ENCODE measurements at regions not wholly inside any gene's neighbourhood (a gene's known extent, or its start where the extent isn't known, plus 50 kb on each side); places are given as distances from the start of the nearest gene placed in this dataset.

GRCh38 chr4:165748321-165748720 lies 124.7 kb upstream of the TLL1 start:
- Mint-ChIP-seq H3K27ac (ENCODE audit: low read depth) (no peak overlapping the region), H3K9me3 (peaks cover 15% of the 10 kb centered on the region), H3K4me3 (no peak overlapping the region), H3K36me3 (ENCODE audit: insufficient read depth) (no peaks in the 10 kb centered on the region), H3K4me1 (no peaks in the 10 kb centered on the region), H3K27me3 (no peaks in the 10 kb centered on the region)
- ATAC-seq (replicated peaks; ENCODE audit: extremely low read depth, poor library complexity, severe bottlenecking) (no peak), DNase-seq (ENCODE audit: low spot score in 2 of 2) (no peak)

- no peak for DNase-seq (ENCODE audit: low spot score in 2 of 2)
- Mint-ChIP-seq H3K4me3 (no peak overlapping the region), H3K4me1 (no peaks in the 10 kb centered on the region), H3K36me3 (ENCODE audit: insufficient read depth) (no peaks in the 10 kb centered on the region), H3K27ac (ENCODE audit: low read depth) (no peak overlapping the region), H3K27me3 (no peaks in the 10 kb centered on the region), H3K9me3 (peaks cover 20% of the 10 kb centered on the region)
- no peak for ATAC-seq (replicated peaks; ENCODE audit: extremely low read depth, poor library complexity, severe bottlenecking)
Measured at GRCh38 chr4:165751882-165752281, 121.2 kb upstream of the TLL1 start.

- ATAC-seq (replicated peaks; ENCODE audit: extremely low read depth, poor library complexity, severe bottlenecking) (no peak), DNase-seq (ENCODE audit: low spot score in 2 of 2) (no peak)
- Mint-ChIP-seq H3K4me3 (no peak overlapping the region), H3K27ac (ENCODE audit: low read depth) (no peak overlapping the region), H3K9me3 (peaks cover 20% of the 10 kb centered on the region), H3K4me1 (no peaks in the 10 kb centered on the region), H3K36me3 (ENCODE audit: insufficient read depth) (no peaks in the 10 kb centered on the region), H3K27me3 (no peaks in the 10 kb centered on the region)
Measured at GRCh38 chr4:165754664-165755063, 118.4 kb upstream of the TLL1 start.

GRCh38 chr4:165756836-165757235 lies 116.2 kb upstream of the TLL1 start:
- DNase-seq (ENCODE audit: low spot score in 2 of 2): no peak
- no peak for ATAC-seq (replicated peaks; ENCODE audit: extremely low read depth, poor library complexity, severe bottlenecking)
- Mint-ChIP-seq H3K36me3 (ENCODE audit: insufficient read depth) (no peaks in the 10 kb centered on the region), H3K4me1 (no peaks in the 10 kb centered on the region), H3K27ac (ENCODE audit: low read depth) (no peak overlapping the region), H3K4me3 (no peak overlapping the region), H3K9me3 (peaks cover 6% of the 10 kb centered on the region), H3K27me3 (no peaks in the 10 kb centered on the region)

GRCh38 chr4:165757451-165757850 lies 115.6 kb upstream of the TLL1 start:
- Mint-ChIP-seq H3K4me3 (no peak overlapping the region), H3K4me1 (no peaks in the 10 kb centered on the region), H3K36me3 (ENCODE audit: insufficient read depth) (no peaks in the 10 kb centered on the region), H3K9me3 (peaks cover 6% of the 10 kb centered on the region), H3K27me3 (no peaks in the 10 kb centered on the region), H3K27ac (ENCODE audit: low read depth) (no peak overlapping the region)
- no peak for DNase-seq (ENCODE audit: low spot score in 2 of 2)
- no peak for ATAC-seq (replicated peaks; ENCODE audit: extremely low read depth, poor library complexity, severe bottlenecking)

- Mint-ChIP-seq H3K4me1 (no peaks in the 10 kb centered on the region), H3K9me3 (peaks cover 6% of the 10 kb centered on the region), H3K27me3 (no peaks in the 10 kb centered on the region), H3K4me3 (no peak overlapping the region), H3K36me3 (ENCODE audit: insufficient read depth) (no peaks in the 10 kb centered on the region), H3K27ac (ENCODE audit: low read depth) (no peak overlapping the region)
- ATAC-seq (replicated peaks; ENCODE audit: extremely low read depth, poor library complexity, severe bottlenecking) (no peak), DNase-seq (ENCODE audit: low spot score in 2 of 2) (no peak)
Measured at GRCh38 chr4:165758086-165758485, 115.0 kb upstream of the TLL1 start.

- H3K4me3 Mint-ChIP-seq: no peak overlapping the region
- no peaks in the 10 kb centered on the region for H3K27me3 Mint-ChIP-seq
- no peak overlapping the region for H3K27ac Mint-ChIP-seq (ENCODE audit: low read depth)
- no peak for DNase-seq (ENCODE audit: low spot score in 2 of 2)
- H3K36me3 Mint-ChIP-seq (ENCODE audit: insufficient read depth): no peaks in the 10 kb centered on the region
- peaks cover 10% of the 10 kb centered on the region for H3K9me3 Mint-ChIP-seq
- H3K4me1 Mint-ChIP-seq: no peaks in the 10 kb centered on the region
- ATAC-seq (replicated peaks; ENCODE audit: extremely low read depth, poor library complexity, severe bottlenecking): no peak
Measured at GRCh38 chr4:165760182-165760581, 112.9 kb upstream of the TLL1 start.

- no peaks in the 10 kb centered on the region for H3K27me3 Mint-ChIP-seq
- H3K36me3 Mint-ChIP-seq (ENCODE audit: insufficient read depth): no peaks in the 10 kb centered on the region
- no peak for DNase-seq (ENCODE audit: low spot score in 2 of 2)
- H3K4me1 Mint-ChIP-seq: no peaks in the 10 kb centered on the region
- H3K9me3 Mint-ChIP-seq: peaks cover 7% of the 10 kb centered on the region
- no peak overlapping the region for H3K27ac Mint-ChIP-seq (ENCODE audit: low read depth)
- H3K4me3 Mint-ChIP-seq: no peak overlapping the region
- ATAC-seq (replicated peaks; ENCODE audit: extremely low read depth, poor library complexity, severe bottlenecking): no peak
Measured at GRCh38 chr4:165761963-165762362, 111.1 kb upstream of the TLL1 start.

- H3K9me3 Mint-ChIP-seq: peaks cover 7% of the 10 kb centered on the region
- no peak overlapping the region for H3K4me3 Mint-ChIP-seq
- H3K27ac Mint-ChIP-seq (ENCODE audit: low read depth): no peak overlapping the region
- no peak for DNase-seq (ENCODE audit: low spot score in 2 of 2)
- no peaks in the 10 kb centered on the region for H3K27me3 Mint-ChIP-seq
- H3K4me1 Mint-ChIP-seq: no peaks in the 10 kb centered on the region
- ATAC-seq (replicated peaks; ENCODE audit: extremely low read depth, poor library complexity, severe bottlenecking): no peak
- no peaks in the 10 kb centered on the region for H3K36me3 Mint-ChIP-seq (ENCODE audit: insufficient read depth)
Measured at GRCh38 chr4:165763640-165764039, 109.4 kb upstream of the TLL1 start.

GRCh38 chr4:165765053-165765452 lies 108.0 kb upstream of the TLL1 start:
- Mint-ChIP-seq H3K4me3 (no peak overlapping the region), H3K9me3 (peaks cover 7% of the 10 kb centered on the region), H3K27me3 (no peaks in the 10 kb centered on the region), H3K4me1 (no peaks in the 10 kb centered on the region), H3K36me3 (ENCODE audit: insufficient read depth) (no peaks in the 10 kb centered on the region), H3K27ac (ENCODE audit: low read depth) (no peak overlapping the region)
- DNase-seq (ENCODE audit: low spot score in 2 of 2) (no peak), ATAC-seq (replicated peaks; ENCODE audit: extremely low read depth, poor library complexity, severe bottlenecking) (no peak)

- ATAC-seq (replicated peaks; ENCODE audit: extremely low read depth, poor library complexity, severe bottlenecking): no peak
- Mint-ChIP-seq H3K4me3 (no peak overlapping the region), H3K27ac (ENCODE audit: low read depth) (no peak overlapping the region), H3K36me3 (ENCODE audit: insufficient read depth) (no peaks in the 10 kb centered on the region), H3K4me1 (no peaks in the 10 kb centered on the region), H3K9me3 (peaks cover 7% of the 10 kb centered on the region), H3K27me3 (no peaks in the 10 kb centered on the region)
- DNase-seq (ENCODE audit: low spot score in 2 of 2): no peak
Measured at GRCh38 chr4:165766018-165766417, 107.0 kb upstream of the TLL1 start.

- Mint-ChIP-seq H3K27me3 (no peaks in the 10 kb centered on the region), H3K4me1 (no peaks in the 10 kb centered on the region), H3K36me3 (ENCODE audit: insufficient read depth) (no peaks in the 10 kb centered on the region), H3K9me3 (peaks cover 10% of the 10 kb centered on the region), H3K4me3 (no peak overlapping the region), H3K27ac (ENCODE audit: low read depth) (no peak overlapping the region)
- ATAC-seq (replicated peaks; ENCODE audit: extremely low read depth, poor library complexity, severe bottlenecking): no peak
- no peak for DNase-seq (ENCODE audit: low spot score in 2 of 2)
Measured at GRCh38 chr4:165766976-165767375, 106.1 kb upstream of the TLL1 start.

- H3K36me3 Mint-ChIP-seq (ENCODE audit: insufficient read depth): no peaks in the 10 kb centered on the region
Measured at GRCh38 chr4:165767671-165768070, 105.4 kb upstream of the TLL1 start.

GRCh38 chr4:165768281-165768680 lies 104.8 kb upstream of the TLL1 start:
- no peak overlapping the region for H3K27ac Mint-ChIP-seq (ENCODE audit: low read depth)
- no peaks in the 10 kb centered on the region for H3K27me3 Mint-ChIP-seq
- no peak overlapping the region for H3K4me3 Mint-ChIP-seq
- DNase-seq (ENCODE audit: low spot score in 2 of 2) (no peak), ATAC-seq (replicated peaks; ENCODE audit: extremely low read depth, poor library complexity, severe bottlenecking) (no peak)
- H3K36me3 Mint-ChIP-seq (ENCODE audit: insufficient read depth): no peaks in the 10 kb centered on the region
- H3K9me3 Mint-ChIP-seq: peaks cover 13% of the 10 kb centered on the region
- H3K4me1 Mint-ChIP-seq: no peaks in the 10 kb centered on the region

More at GRCh38 chr4:165767671-165768070, 105.4 kb upstream of the TLL1 start:
- H3K4me3 Mint-ChIP-seq: no peak overlapping the region
- DNase-seq (ENCODE audit: low spot score in 2 of 2): no peak
- H3K27me3 Mint-ChIP-seq: no peaks in the 10 kb centered on the region
- H3K9me3 Mint-ChIP-seq: peaks cover 13% of the 10 kb centered on the region
- ATAC-seq (replicated peaks; ENCODE audit: extremely low read depth, poor library complexity, severe bottlenecking): no peak
- no peak overlapping the region for H3K27ac Mint-ChIP-seq (ENCODE audit: low read depth)
- H3K4me1 Mint-ChIP-seq: no peaks in the 10 kb centered on the region
